Left lung (tissue), 4 donors: ENCODE measurements at regions not wholly inside any gene's neighbourhood (a gene's known extent, or its start where the extent isn't known, plus 50 kb on each side); places are given as distances from the start of the nearest gene placed in this dataset.
A peak's percentile ranks its signal among the peaks of the same experiment; 100 is the strongest.

Experiments
- ATAC-seq: fragments of 200-7000 bp; cut with Tn5 transposase; one replicate; pipeline ENCODE4 v1.9.1; 2020; ENCODE audit warnings: moderate library complexity
- DNase-seq, 4 donors: peaks; one replicate each; pipeline ENCODE4 v3.0.0-alpha.2; 2013 to 2020
- H3K27ac ChIP-seq, 2 donors: fragments of 200-600 bp; sonication (generic) in 1 of 2; one replicate each; pipeline versions ENCODE4 v1.5.0 to v1.8.0; 2020 to 2021
- H3K27me3 ChIP-seq, 2 donors: fragments of 200-600 bp; sonication (generic) in 1 of 2; one replicate each; pipeline versions ENCODE4 v1.5.0 to v1.8.0; 2020 to 2021
- H3K36me3 ChIP-seq, 2 donors: fragments of 200-600 bp; sonication (generic) in 1 of 2; one replicate each; pipeline versions ENCODE4 v1.5.0 to v1.8.0; 2020 to 2021
- H3K4me1 ChIP-seq, 2 donors: fragments of 200-600 bp; one replicate each; pipeline ENCODE4 v1.8.0; 2021
- H3K4me3 ChIP-seq, 2 donors: fragments of 200-600 bp; sonication (generic) in 1 of 2; one replicate each; pipeline versions ENCODE4 v1.5.0 to v1.8.0; 2020 to 2021; ENCODE audit warnings: mild to moderate bottlenecking in 1 of 2
- H3K9me3 ChIP-seq, 2 donors: fragments of 200-600 bp; sonication (generic) in 1 of 2; one replicate each; pipeline versions ENCODE4 v1.5.0 to v1.8.0; 2020 to 2021
- intact Hi-C, 2 donors: fragments of 100-400 bp; cut with DNase I; formaldehyde crosslinking; loops; one replicate each; pipeline versions ENCODE4 v1.11.2 to v1.14.2; 2022
- TF ChIP-seq, protein P1 (sequence below), 2 donors: fragments of 200-600 bp; sonication (generic) in 1 of 2; IDR thresholded peaks; one replicate each; pipeline versions ENCODE4 v1.5.0 to v1.8.0; 2021; ENCODE audit warnings: antibody characterized with exemption in 2 of 2
- donor health status: DM: no; HTN: yes; CAD: no.
- donor health status: DM: no; HTN: no; CAD: no.

DNA sequence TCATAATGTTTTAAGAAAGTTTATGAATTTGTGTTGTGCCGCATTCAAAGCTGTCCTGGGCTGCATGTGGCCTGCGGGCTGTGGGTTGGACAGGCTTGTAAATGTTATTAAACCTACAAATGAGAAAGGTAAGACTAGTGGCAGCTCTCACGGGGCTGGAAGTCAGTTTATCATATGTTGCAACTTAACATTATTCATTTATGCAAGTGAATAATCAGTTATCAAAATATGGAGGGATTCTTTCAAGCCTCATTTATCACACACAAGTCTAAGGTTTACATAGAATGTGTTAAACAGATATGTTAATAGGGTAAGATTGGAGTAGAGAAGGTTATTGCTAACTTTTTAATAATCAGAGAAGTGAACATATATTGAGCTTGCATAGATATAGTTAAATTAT is 442.5 kb upstream of the RGS6 start:
- Histone ChIP-seq H3K4me1 (no peaks in the 10 kb centered on the region), H3K9me3 (no peaks in the 10 kb centered on the region), H3K4me3 (no peak overlapping the region), H3K27ac (no peak overlapping the region), H3K27me3 (no peaks in the 10 kb centered on the region), H3K36me3 (no peaks in the 10 kb centered on the region)
- TF ChIP-seq, protein P1, sequence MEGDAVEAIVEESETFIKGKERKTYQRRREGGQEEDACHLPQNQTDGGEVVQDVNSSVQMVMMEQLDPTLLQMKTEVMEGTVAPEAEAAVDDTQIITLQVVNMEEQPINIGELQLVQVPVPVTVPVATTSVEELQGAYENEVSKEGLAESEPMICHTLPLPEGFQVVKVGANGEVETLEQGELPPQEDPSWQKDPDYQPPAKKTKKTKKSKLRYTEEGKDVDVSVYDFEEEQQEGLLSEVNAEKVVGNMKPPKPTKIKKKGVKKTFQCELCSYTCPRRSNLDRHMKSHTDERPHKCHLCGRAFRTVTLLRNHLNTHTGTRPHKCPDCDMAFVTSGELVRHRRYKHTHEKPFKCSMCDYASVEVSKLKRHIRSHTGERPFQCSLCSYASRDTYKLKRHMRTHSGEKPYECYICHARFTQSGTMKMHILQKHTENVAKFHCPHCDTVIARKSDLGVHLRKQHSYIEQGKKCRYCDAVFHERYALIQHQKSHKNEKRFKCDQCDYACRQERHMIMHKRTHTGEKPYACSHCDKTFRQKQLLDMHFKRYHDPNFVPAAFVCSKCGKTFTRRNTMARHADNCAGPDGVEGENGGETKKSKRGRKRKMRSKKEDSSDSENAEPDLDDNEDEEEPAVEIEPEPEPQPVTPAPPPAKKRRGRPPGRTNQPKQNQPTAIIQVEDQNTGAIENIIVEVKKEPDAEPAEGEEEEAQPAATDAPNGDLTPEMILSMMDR (IDR thresholded peaks at IDR 0.05), result no peak
- intact Hi-C loops, result no loop called here
- no peak for ATAC-seq
- DNase-seq, result no peak

DNA sequence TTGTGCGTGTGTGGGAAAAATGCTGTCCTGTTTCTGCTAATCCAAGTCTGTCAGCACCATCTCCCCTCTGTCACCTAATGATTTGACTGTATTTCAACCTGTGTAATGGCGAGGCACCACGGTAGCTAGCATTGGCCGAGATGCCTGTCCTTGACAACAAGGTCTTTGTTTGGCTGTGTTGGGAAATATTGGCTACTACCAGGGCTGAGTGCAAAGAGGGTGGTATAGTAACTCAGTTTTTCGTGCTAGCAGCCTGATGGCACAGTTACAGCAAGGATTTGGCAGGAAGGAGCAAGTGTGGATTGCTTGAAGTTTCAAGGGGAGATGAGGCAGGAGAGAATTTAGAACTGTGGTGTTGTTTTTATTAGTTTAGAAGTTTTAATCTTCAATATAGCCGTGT is 440.3 kb upstream of the RGS6 start:
- intact Hi-C loops, result no loop called here
- TF ChIP-seq, protein P1 (IDR thresholded peaks at IDR 0.05), result no peak
- Histone ChIP-seq H3K9me3 (no peaks in the 10 kb centered on the region), H3K4me3 (no peak overlapping the region), H3K27ac (no peak overlapping the region), H3K36me3 (no peaks in the 10 kb centered on the region), H3K4me1 (no peaks in the 10 kb centered on the region), H3K27me3 (no peaks in the 10 kb centered on the region)
- DNase-seq, result peak in 2 of 4 donors; percentile 30 to 48
- no peak for ATAC-seq

DNA sequence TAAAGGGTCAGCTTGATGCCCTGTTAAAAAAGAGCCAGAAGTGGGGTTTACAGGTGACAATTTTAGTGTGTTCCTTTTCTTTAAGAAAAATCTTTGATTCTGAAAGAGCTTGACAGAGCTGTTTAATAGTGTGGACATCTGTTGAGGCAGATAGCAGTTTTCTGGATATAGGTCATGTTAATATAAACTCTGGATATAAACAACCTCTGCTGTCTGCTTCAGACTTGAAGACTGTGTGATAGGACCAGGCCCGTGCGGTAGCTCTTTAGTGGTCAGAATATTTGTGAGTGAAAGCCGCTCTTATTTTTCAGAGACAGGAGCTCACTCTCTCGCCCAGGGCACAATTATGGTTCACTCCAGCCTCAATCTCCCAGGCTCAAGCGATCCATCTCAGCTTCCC is 439.9 kb upstream of the RGS6 start:
- H3K27ac ChIP-seq, result no peak overlapping the region
- H3K9me3 ChIP-seq, result no peaks in the 10 kb centered on the region
- no peaks in the 10 kb centered on the region for H3K36me3 ChIP-seq
- DNase-seq (no peak), ATAC-seq (no peak)
- intact Hi-C loops, result no loop called here
- TF ChIP-seq, protein P1 (IDR thresholded peaks at IDR 0.05), result no peak
- no peaks in the 10 kb centered on the region for H3K4me1 ChIP-seq
- H3K4me3 ChIP-seq, result no peak overlapping the region
- H3K27me3 ChIP-seq, result no peaks in the 10 kb centered on the region

DNA sequence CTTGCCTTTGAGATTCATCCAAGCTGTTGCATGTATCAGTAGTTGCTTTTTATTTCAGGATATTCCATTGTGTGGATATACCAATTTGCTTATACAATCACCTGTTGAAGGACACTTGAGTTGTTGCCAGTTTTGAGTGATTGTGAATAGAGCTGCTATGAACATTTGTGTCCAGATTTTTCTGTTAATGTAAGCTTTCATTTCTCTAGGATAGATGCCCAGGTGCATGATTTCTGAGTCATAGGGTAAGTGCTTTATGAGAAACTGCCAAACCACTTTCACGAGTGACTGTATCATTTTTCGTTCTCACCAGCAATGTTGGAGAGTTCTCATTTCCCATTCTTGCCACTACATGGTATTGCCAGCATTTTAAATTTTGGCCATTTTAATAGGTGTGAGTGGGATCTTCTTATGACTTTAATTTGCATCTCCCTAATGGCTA is 434.6 kb upstream of the RGS6 start:
- Histone ChIP-seq H3K4me3 (no peak overlapping the region), H3K4me1 (no peaks in the 10 kb centered on the region), H3K27me3 (no peaks in the 10 kb centered on the region), H3K9me3 (no peaks in the 10 kb centered on the region), H3K36me3 (no peaks in the 10 kb centered on the region), H3K27ac (peak overlapping the region in 1 of 2 donors; percentile 13)
- ATAC-seq (peak; percentile 80), DNase-seq (no peak)
- TF ChIP-seq, protein P1 (IDR thresholded peaks at IDR 0.05), result no peak
- intact Hi-C loops, result no loop called here

DNA sequence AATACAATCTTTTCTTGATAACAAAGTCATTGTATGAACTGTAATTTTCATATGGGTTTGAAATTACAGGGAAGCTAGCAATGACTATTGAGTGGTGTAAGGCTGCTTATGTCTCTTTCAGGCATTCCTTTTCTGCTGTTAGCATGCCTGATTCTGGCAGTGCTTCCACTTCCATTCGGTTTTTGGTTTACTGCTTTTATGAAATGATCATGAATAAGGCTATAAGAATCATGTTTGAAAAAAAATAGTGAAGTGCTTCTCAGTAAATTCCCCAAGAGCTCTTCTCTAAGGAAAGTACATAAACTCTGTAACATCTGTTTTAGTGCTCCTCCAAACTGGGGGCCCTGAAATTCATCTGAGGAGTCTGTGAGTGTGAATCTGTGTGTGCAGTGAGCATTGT is 434.0 kb upstream of the RGS6 start:
- H3K9me3 ChIP-seq, result no peaks in the 10 kb centered on the region
- H3K27ac ChIP-seq, result peak overlapping the region in 1 of 2 donors; percentile 13
- ATAC-seq (peak; percentile 68), DNase-seq (no peak)
- no peaks in the 10 kb centered on the region for H3K4me1 ChIP-seq
- TF ChIP-seq, protein P1 (IDR thresholded peaks at IDR 0.05), result no peak
- intact Hi-C loops, result no loop called here
- H3K36me3 ChIP-seq, result no peaks in the 10 kb centered on the region
- H3K4me3 ChIP-seq, result no peak overlapping the region
- no peaks in the 10 kb centered on the region for H3K27me3 ChIP-seq
